H1 (cell line): ENCODE measurements at regions not wholly inside any gene's neighbourhood (a gene's known extent, or its start where the extent isn't known, plus 50 kb on each side); places are given as distances from the start of the nearest gene placed in this dataset.

Experiments
- GTF2F1 ChIP-seq: IDR thresholded peaks from 2 replicates; pipeline ENCODE4 v1.6.1; 2012; ENCODE audit warnings: low read depth, low read length, improper control_type of control experiment, borderline replicate concordance
- RFX5 ChIP-seq: IDR thresholded peaks from 2 replicates; pipeline ENCODE4 v1.6.1; 2011; ENCODE audit warnings: low read depth, low read length, improper control_type of control experiment, borderline replicate concordance
- SIN3A ChIP-seq, 2 experiments: IDR thresholded peaks in 1 of 2; conservative IDR thresholded peaks in 1 of 2; 2 replicates each; pipeline ENCODE4 v1.6.1; 2011 to 2012; ENCODE audit warnings: low read length in 2 of 2, improper control_type of control experiment in 1 of 2, low read depth in 1 of 2, mild to moderate bottlenecking in 1 of 2
- SIRT6 ChIP-seq: IDR thresholded peaks from one replicate; pipeline ENCODE4 v1.7.1; 2012; ENCODE audit warnings: low read length, inconsistent platforms
- SP1 ChIP-seq: IDR thresholded peaks from 2 replicates; pipeline ENCODE4 v1.6.1; 2011; ENCODE audit warnings: low read depth, low read length
- YY1 ChIP-seq: IDR thresholded peaks from 2 replicates; pipeline ENCODE4 v1.6.1; 2011; ENCODE audit warnings: low read depth, mild to moderate bottlenecking, low read length

DNA sequence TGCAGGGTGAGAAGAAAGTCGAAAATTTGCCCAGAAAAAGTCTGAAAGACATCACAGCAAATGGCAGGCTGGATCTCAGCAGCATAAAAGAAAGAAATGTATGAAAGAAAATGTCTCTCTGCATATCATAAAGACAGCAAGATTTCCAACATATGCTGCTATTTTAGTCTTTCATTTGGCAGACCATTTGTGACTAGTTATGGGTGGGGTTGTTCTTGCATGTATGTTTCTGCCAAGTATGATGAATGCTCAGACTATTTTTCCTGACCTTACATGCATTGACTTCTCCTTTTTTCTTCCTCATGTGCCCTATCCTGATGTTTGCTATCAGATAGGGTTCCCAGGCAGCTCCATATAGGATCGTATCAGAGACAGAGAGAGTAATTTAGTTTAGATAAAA lies 58.5 kb upstream of the PARD3B start (continued):
- TF ChIP-seq SIRT6 (no peak), SIN3A (conservative IDR thresholded peaks at IDR 0.05 in 1 of 2, IDR thresholded peaks at IDR 0.05 in 1 of 2; ENCODE audit: low read depth in 1 of 2, low read length in 2 of 2) (no peak), YY1 (no peak), GTF2F1 (no peak), RFX5 (no peak), SP1 (no peak)
